Suppressor macrophage treated with lipopolysaccharide for 1 hour (primary cell): ENCODE measurements at regions not wholly inside any gene's neighbourhood (a gene's known extent, or its start where the extent isn't known, plus 50 kb on each side); places are given as distances from the start of the nearest gene placed in this dataset.
"Not testable (repeated sequence)": the region's sequence is repeated elsewhere in the genome, so short reads cannot be mapped to it uniquely, and the experiment has no call there.

Experiments
- DNase-seq, 3 donors: peaks; one replicate each; pipeline ENCODE4 v3.0.0-alpha.2; 2020 to 2022

DNA sequence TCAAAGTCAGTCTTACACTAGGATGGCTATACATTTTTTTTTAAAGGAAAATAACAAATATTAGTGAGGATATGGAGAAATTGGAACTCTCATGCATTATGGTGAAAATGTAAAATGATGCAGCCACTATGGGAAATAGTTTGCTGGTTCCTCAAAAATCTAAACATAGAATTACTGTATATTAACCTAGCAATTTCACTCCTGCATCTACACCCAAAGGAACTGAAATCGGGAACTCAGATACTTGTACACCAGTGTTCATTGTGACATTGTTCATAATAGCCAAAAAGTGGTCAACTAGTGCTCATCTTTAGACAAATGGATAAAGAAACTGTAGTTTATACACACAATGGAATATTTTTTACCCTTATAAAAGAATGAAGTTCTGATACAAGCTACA is 110.7 kb downstream of the UTRN start:
- DNase-seq = peak; percentile 17 to 58 (median 55)

GRCh38 chr6:144397141-144397540 is 112.0 kb downstream of the UTRN start:
- no peak for DNase-seq

DNA sequence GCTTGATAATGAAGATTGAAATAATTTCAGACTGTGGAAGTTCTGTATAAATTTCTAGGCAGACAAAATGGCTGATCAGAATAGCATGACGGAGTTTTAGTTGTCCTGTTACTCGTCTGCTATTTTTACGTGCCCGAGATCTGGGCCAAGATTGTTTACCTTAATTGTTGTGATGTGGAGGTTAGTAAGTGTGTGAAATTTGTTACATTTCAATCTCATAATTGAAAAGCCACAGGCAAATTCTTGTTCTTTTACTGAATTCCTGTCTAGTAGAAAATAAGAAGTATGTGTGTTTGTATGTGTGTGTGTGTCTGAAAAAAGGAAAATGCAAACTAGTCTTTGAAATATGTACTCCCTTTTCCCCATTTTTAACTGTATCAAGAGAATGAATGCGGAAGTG is 115.2 kb downstream of the UTRN start:
- DNase-seq = no peak

GRCh38 chr6:144401736-144402733 is 116.9 kb downstream of the UTRN start:
- no peak for DNase-seq

DNA sequence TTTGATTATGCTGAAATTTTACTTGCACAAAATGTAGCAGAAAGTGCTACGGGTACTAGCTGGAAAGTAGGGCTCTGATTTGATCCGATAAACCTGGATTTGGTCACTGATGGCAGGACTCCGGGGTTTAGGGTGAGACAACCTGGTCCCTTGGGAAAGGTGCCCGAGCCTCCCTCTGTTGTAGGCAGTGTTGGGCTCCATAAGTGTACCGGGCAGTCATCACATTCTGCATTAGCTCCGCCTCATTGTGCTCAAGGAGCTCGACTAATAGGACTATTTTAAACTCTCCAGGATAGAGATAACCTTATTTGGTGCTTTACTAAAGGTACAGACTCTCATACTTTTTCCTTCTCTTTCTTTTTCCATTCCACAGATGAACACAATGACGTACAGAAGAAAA is 117.6 kb downstream of the UTRN start:
- DNase-seq = no peak

DNA sequence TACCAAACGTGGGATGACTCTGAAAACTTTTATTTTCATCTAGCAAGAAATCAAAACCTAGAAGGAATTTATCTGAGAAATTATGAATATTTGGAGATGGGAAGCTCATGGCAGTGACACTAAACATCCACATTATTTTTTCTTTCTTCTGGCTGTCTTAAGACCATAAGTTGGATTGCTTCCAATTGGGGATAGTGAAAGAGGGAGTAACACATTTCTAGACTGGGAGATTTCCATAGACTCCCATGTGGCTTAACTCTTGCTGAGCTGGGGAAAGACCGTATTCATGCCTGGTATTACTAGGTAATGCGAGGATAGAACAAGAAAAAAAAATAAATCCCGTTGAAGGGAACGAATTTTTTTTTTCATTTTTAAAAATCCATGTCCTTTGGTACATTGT is 120.0 kb downstream of the UTRN start:
- DNase-seq = no peak

GRCh38 chr6:144406796-144407195 is 121.7 kb downstream of the UTRN start:
- DNase-seq = no peak

DNA sequence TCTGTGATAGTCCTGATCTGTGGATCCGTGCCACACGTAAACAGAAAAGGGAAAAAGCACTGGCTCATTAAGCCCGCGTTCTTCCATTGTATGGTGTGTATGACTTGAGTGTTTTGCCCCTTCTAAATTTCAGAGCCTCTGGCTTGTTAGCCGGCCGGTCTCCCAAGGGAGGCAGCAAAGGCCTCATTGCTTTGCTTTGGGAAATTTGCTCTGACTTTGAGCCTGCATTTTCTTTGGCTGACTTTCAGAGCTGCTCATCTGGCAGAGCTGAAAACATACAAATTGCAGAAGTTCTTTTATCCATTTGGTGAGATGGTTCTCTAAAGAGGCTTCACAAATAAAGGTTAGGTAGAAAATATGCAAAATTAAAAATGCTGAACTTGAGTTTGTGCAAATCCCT is 123.0 kb downstream of the UTRN start:
- DNase-seq = no peak

DNA sequence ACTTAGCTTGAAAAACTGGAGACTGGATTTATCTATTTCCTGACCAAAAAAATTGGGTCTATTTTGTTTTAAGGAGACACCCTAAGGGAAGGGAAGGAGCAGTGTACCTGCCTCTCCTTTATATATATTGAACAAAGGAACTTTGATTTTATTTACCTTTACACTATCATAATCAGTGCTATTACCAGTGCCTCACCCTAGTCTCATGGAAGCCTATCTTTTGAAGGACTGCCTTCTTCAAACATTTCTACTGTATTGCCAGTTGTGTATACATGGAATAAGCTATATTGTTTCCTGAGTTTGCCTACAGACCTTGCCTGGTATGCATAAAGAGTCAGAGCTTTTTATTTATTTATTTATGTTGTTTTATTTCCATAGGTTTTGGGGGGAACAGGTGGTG is 124.9 kb downstream of the UTRN start:
- no peak for DNase-seq

DNA sequence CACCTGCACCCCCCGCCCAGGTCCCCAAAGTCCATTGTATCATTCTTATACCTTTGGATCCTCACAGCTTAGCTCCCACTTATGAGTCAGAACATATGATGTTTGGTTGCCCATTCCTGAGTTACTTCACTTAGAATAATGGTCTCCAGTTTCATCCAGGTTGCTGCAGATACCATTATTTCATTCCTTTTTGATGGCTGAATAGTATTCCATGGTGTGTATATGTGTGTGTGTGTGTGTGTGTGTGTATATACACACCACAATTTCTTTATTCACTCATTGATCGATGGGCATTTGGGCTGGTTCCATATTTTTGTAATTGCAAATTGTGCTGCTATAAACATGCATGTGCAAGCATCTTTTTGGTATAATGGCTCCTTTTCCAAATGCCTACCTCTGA is 125.4 kb downstream of the UTRN start:
- DNase-seq = not testable (repeated sequence)

- no peak for DNase-seq
These were observed 126.5 kb downstream of the UTRN start for GRCh38 chr6:144411531-144412165.

DNA sequence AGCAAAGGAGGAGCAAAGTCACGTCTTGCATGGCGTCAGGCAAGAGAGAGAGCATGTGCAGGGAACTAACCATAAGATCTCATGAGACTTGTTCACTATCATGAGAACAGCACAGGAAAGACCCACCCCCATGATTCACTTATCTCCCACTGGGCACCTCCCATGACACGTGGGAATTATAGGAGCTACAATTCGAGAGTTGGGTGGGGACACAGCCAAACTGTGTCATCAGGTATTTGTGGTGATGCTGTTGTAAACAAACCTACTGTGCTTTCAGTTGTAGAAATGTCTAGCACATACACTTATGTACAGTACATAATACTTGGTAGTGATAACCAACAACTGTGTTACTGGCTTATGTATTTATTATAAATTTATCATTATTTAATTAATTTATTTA is 128.3 kb downstream of the UTRN start:
- DNase-seq = no peak

DNA sequence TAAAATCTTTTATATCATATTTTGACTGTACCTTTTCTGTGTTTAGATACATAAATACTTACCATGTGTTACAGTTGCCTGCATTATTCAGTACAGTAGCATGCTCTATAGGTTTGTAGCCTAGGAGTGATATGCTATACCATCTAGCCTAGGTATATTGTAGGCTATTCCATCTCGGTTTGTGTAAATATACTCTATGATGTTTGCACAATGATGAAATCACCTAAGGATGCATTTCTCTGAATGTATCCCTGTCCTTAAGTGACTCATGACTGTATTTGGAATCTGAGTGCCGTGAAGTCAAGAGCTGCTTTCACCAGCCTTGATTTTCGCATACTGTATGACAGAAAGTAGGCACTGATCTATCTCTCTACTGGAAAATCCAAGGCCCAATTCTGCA is 129.9 kb downstream of the UTRN start:
- DNase-seq = no peak

DNA sequence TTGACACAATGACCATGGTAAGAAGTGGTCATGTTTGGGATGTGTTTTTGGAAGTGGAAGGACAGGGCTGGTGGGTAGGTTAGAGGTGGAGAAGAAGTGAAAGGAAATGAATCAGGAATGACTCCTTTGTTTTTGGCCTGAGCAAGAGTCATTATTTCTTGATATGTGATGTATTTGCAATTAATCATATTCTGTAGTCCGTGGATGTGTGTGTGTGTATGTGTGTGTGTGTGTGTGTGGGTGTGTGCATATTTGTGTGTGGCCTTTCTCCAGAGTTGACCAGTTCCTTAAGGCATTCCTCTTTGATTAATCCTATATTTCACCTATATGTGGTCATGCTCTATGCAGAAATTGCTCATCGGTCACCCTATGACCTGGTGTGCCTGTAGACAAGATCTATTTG is 130.7 kb downstream of the UTRN start:
- DNase-seq = peak; percentile 19 to 31 (median 27)

DNA sequence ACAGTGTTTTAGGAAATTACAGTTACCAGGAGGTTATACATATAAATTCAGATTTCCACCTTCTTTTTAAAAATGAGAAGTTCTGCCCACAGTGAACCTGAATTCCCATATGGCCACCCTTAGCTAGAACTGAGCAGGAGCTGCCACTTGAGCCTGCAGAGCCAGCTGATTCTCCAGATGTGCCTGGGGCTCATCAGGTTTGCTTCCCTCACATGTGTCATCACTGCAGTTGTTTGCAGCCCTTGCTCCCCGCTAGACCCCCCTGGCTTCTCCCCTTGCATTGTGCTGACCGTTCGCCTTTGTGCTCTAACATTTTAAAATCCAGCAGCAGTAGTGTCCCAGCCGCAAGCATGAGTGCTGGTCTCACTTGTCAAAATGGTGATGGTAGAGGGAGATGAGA is 131.1 kb downstream of the UTRN start:
- DNase-seq = no peak

DNA sequence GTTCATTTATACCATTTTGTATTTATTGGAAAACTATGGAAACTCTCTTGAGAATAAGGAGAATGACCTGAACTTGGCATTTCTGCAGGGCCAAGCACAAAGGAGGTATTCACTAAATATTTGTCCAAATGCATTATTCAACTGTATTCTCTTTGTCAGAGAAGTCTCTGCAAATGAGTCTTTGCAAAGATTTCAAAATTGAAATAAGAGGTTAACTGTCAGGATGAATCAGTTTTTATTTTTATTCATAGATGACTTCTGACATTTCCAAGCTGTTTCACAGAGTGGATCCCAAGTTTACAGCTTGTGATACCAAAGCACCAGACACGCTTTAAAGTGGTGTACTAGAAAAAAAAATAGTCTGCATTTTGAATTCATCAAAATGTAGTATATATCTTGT is 131.6 kb downstream of the UTRN start:
- no peak for DNase-seq

DNA sequence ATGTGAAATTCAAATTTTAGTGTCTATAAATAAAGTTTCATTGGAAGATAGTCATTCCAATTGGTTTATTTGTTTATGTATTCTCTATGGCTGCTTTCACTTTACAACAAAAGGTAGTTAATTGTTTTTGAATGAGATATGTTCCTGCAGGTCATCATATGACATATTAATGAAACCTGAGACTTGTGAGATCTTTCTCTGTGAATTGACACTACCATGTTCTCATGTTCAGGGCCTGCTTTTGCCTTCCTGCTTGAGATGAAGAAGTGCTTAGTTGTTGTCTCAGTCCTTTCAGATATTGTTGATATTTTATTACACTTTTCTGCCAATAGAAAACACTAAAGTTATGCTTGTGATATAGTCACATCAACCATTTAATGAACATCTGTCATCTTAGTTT is 132.5 kb downstream of the UTRN start:
- no peak for DNase-seq

DNA sequence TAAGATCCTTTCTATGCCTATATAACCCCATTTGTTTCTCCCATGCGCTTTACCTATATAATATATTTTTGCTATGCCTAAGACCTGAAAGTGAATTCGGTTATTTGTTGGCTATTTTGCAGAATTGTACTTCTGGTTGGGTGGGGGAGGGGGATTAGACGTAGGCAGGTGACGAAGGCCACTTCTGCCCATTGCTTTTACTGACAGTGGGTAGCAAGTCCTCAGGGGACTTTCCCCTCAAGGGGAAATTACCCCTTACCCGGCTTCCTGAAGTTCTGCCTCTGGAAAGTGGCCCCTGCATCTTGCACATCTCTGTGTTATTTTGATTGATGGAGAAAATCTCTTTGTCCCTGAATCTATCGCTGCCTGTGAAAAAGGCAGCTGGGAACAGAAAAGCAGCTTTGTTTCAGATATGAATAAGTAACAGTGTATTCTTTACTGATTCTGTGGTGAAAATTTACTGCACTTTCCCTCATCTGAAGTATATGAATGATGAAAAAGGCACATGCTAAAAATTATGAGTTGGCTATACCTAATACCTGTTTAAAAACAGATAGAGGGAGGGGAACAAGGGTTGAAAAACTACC is 133.9 kb downstream of the UTRN start:
- peak in 1 of 3 donors; percentile 10 for DNase-seq

DNA sequence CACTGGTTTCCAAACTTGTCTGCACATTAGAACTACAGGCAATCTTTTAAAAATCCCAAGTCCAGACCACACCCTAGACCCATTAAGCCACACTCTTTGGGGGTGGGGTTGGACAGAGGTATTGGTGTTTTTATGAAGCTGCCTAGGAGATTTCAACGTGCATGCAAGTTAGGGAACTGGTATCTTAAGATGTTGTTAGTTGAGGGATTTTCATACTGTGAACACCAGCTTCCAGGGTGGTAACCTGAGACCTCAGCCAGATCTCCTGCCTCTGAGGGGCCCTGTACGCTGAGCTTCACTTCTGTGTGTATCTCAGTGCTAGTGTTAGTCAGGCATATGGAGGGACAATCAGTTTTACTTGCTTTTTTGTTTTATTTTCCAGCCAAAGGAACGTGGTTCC is 138.0 kb downstream of the UTRN start:
- DNase-seq = no peak

GRCh38 chr6:144429753-144430152 is 144.6 kb downstream of the UTRN start:
- DNase-seq = no peak

- not testable (repeated sequence) for DNase-seq
These were observed 148.3 kb downstream of the UTRN start for GRCh38 chr6:144433446-144433845.

- peak in 1 of 3 donors; percentile 13 for DNase-seq
These were observed 149.3 kb downstream of the UTRN start for GRCh38 chr6:144434308-144434990.
